ENCODE measurements at regions not wholly inside any gene's neighbourhood (a gene's known extent, or its start where the extent isn't known, plus 50 kb on each side); places are given as distances from the start of the nearest gene placed in this dataset.
"Not testable (repeated sequence)": the region's sequence is repeated elsewhere in the genome, so short reads cannot be mapped to it uniquely, and the experiment has no call there.

DNA sequence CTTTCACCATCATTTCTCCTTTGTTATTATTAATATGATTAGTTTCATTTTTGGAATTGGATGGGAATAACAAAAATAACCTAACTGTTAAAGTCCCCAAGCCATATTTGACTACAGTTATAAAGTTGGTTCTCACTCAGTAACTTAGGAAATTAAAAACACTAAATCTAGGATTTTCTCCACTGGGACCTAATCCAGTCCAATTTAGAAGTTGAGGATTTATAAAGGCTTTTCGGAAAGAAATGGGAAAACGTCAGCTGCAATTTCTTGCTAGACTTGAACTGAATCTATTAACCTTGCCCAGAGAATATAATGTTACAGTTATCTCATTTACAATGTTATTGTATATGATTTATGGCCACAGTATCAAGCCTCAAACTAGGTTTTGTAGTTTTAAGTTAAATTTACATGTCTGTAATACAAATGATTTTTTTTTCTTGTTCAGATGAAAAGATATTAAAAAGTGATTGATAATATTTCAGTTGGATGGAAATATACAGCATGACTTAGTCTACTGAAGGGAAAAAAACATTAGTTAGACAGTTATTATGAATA is 524.3 kb upstream of the GRAMD2B start:
- H3K27ac ChIP-seq (ENCODE audit: low read depth, low read length) = no peak overlapping the region
- no peak overlapping the region for H3K9ac ChIP-seq (ENCODE audit: low read length)
- H3K27me3 ChIP-seq (ENCODE audit: control insufficient read depth in 1 of 2, insufficient read depth in 2 of 2, low read length in 2 of 2) = no peaks in the 10 kb centered on the region
- no peaks in the 10 kb centered on the region for H3K9me3 ChIP-seq (ENCODE audit: low read length)
- no peaks in the 10 kb centered on the region for H3K36me3 ChIP-seq (ENCODE audit: insufficient read depth, low read length)
- no peaks in the 10 kb centered on the region for H3K4me1 ChIP-seq (ENCODE audit: insufficient read depth, low read length)
- no peak overlapping the region for H3K4me3 ChIP-seq (ENCODE audit: low read depth in 1 of 2, low read length in 2 of 2)

- H3K9me3 ChIP-seq (ENCODE audit: low read length) = no peaks in the 10 kb centered on the region
- no peak overlapping the region for H3K4me3 ChIP-seq (ENCODE audit: low read depth in 1 of 2, low read length in 2 of 2)
- no peak overlapping the region for H3K9ac ChIP-seq (ENCODE audit: low read length)
- H3K27me3 ChIP-seq (ENCODE audit: control insufficient read depth in 1 of 2, insufficient read depth in 2 of 2, low read length in 2 of 2) = no peaks in the 10 kb centered on the region
- no peaks in the 10 kb centered on the region for H3K36me3 ChIP-seq (ENCODE audit: insufficient read depth, low read length)
- H3K4me1 ChIP-seq (ENCODE audit: insufficient read depth, low read length) = no peaks in the 10 kb centered on the region
- H3K27ac ChIP-seq (ENCODE audit: low read depth, low read length) = no peak overlapping the region
These were observed 511.2 kb upstream of the GRAMD2B start for GRCh38 chr5:125912028-125912427.

DNA sequence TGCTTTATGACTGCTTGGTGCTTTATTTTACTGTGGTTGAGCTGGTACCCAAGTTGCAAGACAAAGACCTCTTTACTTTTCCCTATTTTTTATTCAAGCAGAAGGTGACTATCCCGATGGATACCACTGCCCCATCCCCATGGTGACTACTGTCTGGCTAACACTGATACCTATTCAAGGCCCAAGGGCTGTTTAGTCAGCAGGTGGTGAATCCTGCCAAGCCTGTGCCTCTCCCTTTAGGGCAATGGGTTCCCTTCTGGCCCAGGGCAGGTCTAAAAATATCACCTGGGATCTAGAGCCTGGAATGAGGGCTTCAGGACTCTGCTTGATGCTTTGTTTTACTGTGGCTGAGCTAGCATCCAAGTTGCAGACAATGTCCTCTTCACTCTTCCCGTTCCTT is 510.0 kb upstream of the GRAMD2B start:
- Histone ChIP-seq H3K4me1 (ENCODE audit: insufficient read depth, low read length) (no peaks in the 10 kb centered on the region), H3K4me3 (ENCODE audit: low read depth in 1 of 2, low read length in 2 of 2) (no peak overlapping the region), H3K9me3 (ENCODE audit: low read length) (no peaks in the 10 kb centered on the region), H3K9ac (ENCODE audit: low read length) (no peak overlapping the region), H3K27ac (ENCODE audit: low read depth, low read length) (no peak overlapping the region), H3K36me3 (ENCODE audit: insufficient read depth, low read length) (no peaks in the 10 kb centered on the region), H3K27me3 (ENCODE audit: control insufficient read depth in 1 of 2, insufficient read depth in 2 of 2, low read length in 2 of 2) (no peaks in the 10 kb centered on the region)

GRCh38 chr5:125914471-125914870 is 508.7 kb upstream of the GRAMD2B start:
- Histone ChIP-seq H3K27ac (ENCODE audit: low read depth, low read length) (no peak overlapping the region), H3K4me3 (ENCODE audit: low read depth in 1 of 2, low read length in 2 of 2) (no peak overlapping the region), H3K4me1 (ENCODE audit: insufficient read depth, low read length) (no peaks in the 10 kb centered on the region), H3K36me3 (ENCODE audit: insufficient read depth, low read length) (no peaks in the 10 kb centered on the region), H3K9me3 (ENCODE audit: low read length) (no peaks in the 10 kb centered on the region), H3K9ac (ENCODE audit: low read length) (no peak overlapping the region), H3K27me3 (ENCODE audit: control insufficient read depth in 1 of 2, insufficient read depth in 2 of 2, low read length in 2 of 2) (no peaks in the 10 kb centered on the region)

- not testable (repeated sequence) for H3K4me1 ChIP-seq (ENCODE audit: insufficient read depth, low read length); H3K27me3 ChIP-seq (ENCODE audit: control insufficient read depth in 1 of 2, insufficient read depth in 2 of 2, low read length in 2 of 2); H3K36me3 ChIP-seq (ENCODE audit: insufficient read depth, low read length)
These were observed 499.3 kb upstream of the GRAMD2B start for GRCh38 chr5:125923958-125924357.

GRCh38 chr5:125926172-125926571 is 497.0 kb upstream of the GRAMD2B start:
- Histone ChIP-seq H3K9ac (ENCODE audit: low read length) (no peak overlapping the region), H3K36me3 (ENCODE audit: insufficient read depth, low read length) (no peaks in the 10 kb centered on the region), H3K27me3 (ENCODE audit: control insufficient read depth in 1 of 2, insufficient read depth in 2 of 2, low read length in 2 of 2) (no peaks in the 10 kb centered on the region), H3K27ac (ENCODE audit: low read depth, low read length) (no peak overlapping the region), H3K4me1 (ENCODE audit: insufficient read depth, low read length) (no peaks in the 10 kb centered on the region), H3K4me3 (ENCODE audit: low read depth in 1 of 2, low read length in 2 of 2) (no peak overlapping the region), H3K9me3 (ENCODE audit: low read length) (no peaks in the 10 kb centered on the region)

More at GRCh38 chr5:125923958-125924357, 499.3 kb upstream of the GRAMD2B start:
- not testable (repeated sequence) for H3K27ac ChIP-seq (ENCODE audit: low read depth, low read length); H3K9ac ChIP-seq (ENCODE audit: low read length); H3K4me3 ChIP-seq (ENCODE audit: low read depth in 1 of 2, low read length in 2 of 2); H3K9me3 ChIP-seq (ENCODE audit: low read length)

GRCh38 chr5:125928663-125929062 is 494.5 kb upstream of the GRAMD2B start:
- Histone ChIP-seq H3K36me3 (ENCODE audit: insufficient read depth, low read length) (no peaks in the 10 kb centered on the region), H3K27me3 (ENCODE audit: control insufficient read depth in 1 of 2, insufficient read depth in 2 of 2, low read length in 2 of 2) (no peaks in the 10 kb centered on the region), H3K9me3 (ENCODE audit: low read length) (no peaks in the 10 kb centered on the region), H3K9ac (ENCODE audit: low read length) (no peak overlapping the region), H3K27ac (ENCODE audit: low read depth, low read length) (no peak overlapping the region), H3K4me1 (ENCODE audit: insufficient read depth, low read length) (no peaks in the 10 kb centered on the region), H3K4me3 (ENCODE audit: low read depth in 1 of 2, low read length in 2 of 2) (no peak overlapping the region)

- Histone ChIP-seq H3K9me3 (ENCODE audit: low read length) (no peaks in the 10 kb centered on the region), H3K27me3 (ENCODE audit: control insufficient read depth in 1 of 2, insufficient read depth in 2 of 2, low read length in 2 of 2) (no peaks in the 10 kb centered on the region)
These were observed 473.1 kb upstream of the GRAMD2B start for GRCh38 chr5:125950012-125950615.

GRCh38 chr5:125961150-125961549 is 462.1 kb upstream of the GRAMD2B start:
- no peak overlapping the region for H3K27ac ChIP-seq (ENCODE audit: low read depth, low read length)
- H3K27me3 ChIP-seq (ENCODE audit: control insufficient read depth in 1 of 2, insufficient read depth in 2 of 2, low read length in 2 of 2) = no peaks in the 10 kb centered on the region
- no peak overlapping the region for H3K9ac ChIP-seq (ENCODE audit: low read length)
- H3K4me3 ChIP-seq (ENCODE audit: low read depth in 1 of 2, low read length in 2 of 2) = no peak overlapping the region
- no peaks in the 10 kb centered on the region for H3K36me3 ChIP-seq (ENCODE audit: insufficient read depth, low read length)
- no peaks in the 10 kb centered on the region for H3K4me1 ChIP-seq (ENCODE audit: insufficient read depth, low read length)
- H3K9me3 ChIP-seq (ENCODE audit: low read length) = no peaks in the 10 kb centered on the region

More at GRCh38 chr5:125950012-125950615, 473.1 kb upstream of the GRAMD2B start:
- Histone ChIP-seq H3K36me3 (ENCODE audit: insufficient read depth, low read length) (no peaks in the 10 kb centered on the region), H3K4me3 (ENCODE audit: low read depth in 1 of 2, low read length in 2 of 2) (no peak overlapping the region), H3K27ac (ENCODE audit: low read depth, low read length) (no peak overlapping the region), H3K9ac (ENCODE audit: low read length) (no peak overlapping the region), H3K4me1 (ENCODE audit: insufficient read depth, low read length) (no peaks in the 10 kb centered on the region)

- Histone ChIP-seq H3K27me3 (ENCODE audit: control insufficient read depth in 1 of 2, insufficient read depth in 2 of 2, low read length in 2 of 2) (no peaks in the 10 kb centered on the region), H3K9me3 (ENCODE audit: low read length) (no peaks in the 10 kb centered on the region), H3K9ac (ENCODE audit: low read length) (no peak overlapping the region), H3K27ac (ENCODE audit: low read depth, low read length) (no peak overlapping the region), H3K4me1 (ENCODE audit: insufficient read depth, low read length) (no peaks in the 10 kb centered on the region), H3K36me3 (ENCODE audit: insufficient read depth, low read length) (no peaks in the 10 kb centered on the region), H3K4me3 (ENCODE audit: low read depth in 1 of 2, low read length in 2 of 2) (no peak overlapping the region)
These were observed 457.6 kb upstream of the GRAMD2B start for GRCh38 chr5:125965577-125965976.

- Histone ChIP-seq H3K9me3 (ENCODE audit: low read length) (no peaks in the 10 kb centered on the region), H3K36me3 (ENCODE audit: insufficient read depth, low read length) (no peaks in the 10 kb centered on the region), H3K4me1 (ENCODE audit: insufficient read depth, low read length) (no peaks in the 10 kb centered on the region), H3K27ac (ENCODE audit: low read depth, low read length) (no peak overlapping the region), H3K4me3 (ENCODE audit: low read depth in 1 of 2, low read length in 2 of 2) (no peak overlapping the region), H3K9ac (ENCODE audit: low read length) (no peak overlapping the region), H3K27me3 (ENCODE audit: control insufficient read depth in 1 of 2, insufficient read depth in 2 of 2, low read length in 2 of 2) (no peaks in the 10 kb centered on the region)
These were observed 455.6 kb upstream of the GRAMD2B start for GRCh38 chr5:125967576-125967975.

Measured in muscle layer of colon (tissue), 2 donors.